Fibroblast of peridontal ligament (primary cell): ENCODE measurements at regions not wholly inside any gene's neighbourhood (a gene's known extent, or its start where the extent isn't known, plus 50 kb on each side); places are given as distances from the start of the nearest gene placed in this dataset.

ENCODE experiments used
- DNase-seq: peaks from one replicate; pipeline ENCODE4 v3.0.0-alpha.2; 2010; ENCODE audit errors: extremely low read depth

GRCh38 chr6:43950051-43950605, 177.1 kb downstream of the MRPL14 start:
- no peak for DNase-seq

- peak; percentile 46 for DNase-seq
Observed at GRCh38 chr6:43949551-43949991, 177.7 kb downstream of the MRPL14 start.

DNA sequence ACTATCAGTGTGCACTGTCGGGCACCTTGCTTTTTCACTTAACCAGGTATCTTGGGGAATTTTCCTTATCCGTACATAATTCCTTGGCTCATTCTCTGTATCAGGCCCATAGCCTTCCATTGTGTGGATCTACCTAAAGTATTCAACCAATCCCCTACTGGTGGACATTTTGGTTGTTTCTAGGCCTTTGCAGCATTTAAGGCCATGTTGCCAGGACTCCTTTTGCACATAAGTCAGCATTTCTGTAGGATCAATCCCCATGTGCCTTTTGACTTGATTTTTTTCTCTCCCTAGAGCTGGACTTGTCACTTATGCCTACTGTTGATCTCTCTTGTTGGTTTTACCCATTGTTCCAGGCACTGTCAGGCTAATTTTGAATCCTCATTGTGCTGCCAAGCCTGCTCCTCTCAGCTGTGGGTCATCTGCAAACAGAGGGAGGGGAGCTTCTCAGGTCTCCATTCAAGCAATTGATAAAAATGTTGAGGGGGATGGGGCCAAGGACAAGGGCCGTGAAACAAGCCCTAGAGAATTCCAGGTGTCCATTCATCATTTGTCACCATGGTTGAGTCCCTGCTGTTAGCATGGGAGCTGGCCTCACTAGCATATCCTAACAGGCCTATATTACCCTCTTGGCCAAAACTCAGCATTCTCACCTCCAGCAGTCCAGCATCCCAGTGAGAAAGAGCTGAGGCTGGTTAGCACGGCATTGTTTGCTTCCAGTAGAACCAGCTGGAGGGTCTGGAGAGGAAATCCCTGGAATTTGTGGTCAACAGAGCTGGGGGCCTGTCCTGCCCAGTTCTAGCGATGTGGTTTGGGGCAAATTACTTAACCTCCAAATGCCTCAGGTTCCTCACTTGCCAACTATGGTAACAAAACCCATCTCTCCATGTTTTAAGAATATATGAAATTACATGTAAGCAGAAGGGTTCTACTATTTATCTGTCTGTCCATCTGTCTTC, 178.4 kb downstream of the MRPL14 start:
- peak; percentile 84 for DNase-seq

- no peak for DNase-seq
Observed at GRCh38 chr6:43947860-43948259, 177.8 kb downstream of the VEGFA start.

GRCh38 chr6:43946641-43947363, 176.8 kb downstream of the VEGFA start:
- no peak for DNase-seq

DNA sequence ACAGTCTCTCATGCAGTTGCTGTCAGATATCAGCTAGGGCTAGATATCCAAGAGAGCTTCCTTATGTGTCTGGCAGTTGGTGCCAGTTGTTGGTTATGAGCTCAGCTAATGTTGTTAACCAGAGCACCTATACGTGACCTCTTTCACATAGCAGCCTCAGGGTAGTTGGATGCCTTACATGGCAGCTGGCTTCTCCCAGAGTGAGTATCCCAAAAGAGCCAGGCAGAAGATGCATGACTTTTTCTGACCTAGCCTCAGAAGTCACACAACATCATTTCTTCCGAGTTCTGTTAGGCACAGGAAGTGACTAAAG, 175.7 kb downstream of the VEGFA start:
- DNase-seq = no peak

DNA sequence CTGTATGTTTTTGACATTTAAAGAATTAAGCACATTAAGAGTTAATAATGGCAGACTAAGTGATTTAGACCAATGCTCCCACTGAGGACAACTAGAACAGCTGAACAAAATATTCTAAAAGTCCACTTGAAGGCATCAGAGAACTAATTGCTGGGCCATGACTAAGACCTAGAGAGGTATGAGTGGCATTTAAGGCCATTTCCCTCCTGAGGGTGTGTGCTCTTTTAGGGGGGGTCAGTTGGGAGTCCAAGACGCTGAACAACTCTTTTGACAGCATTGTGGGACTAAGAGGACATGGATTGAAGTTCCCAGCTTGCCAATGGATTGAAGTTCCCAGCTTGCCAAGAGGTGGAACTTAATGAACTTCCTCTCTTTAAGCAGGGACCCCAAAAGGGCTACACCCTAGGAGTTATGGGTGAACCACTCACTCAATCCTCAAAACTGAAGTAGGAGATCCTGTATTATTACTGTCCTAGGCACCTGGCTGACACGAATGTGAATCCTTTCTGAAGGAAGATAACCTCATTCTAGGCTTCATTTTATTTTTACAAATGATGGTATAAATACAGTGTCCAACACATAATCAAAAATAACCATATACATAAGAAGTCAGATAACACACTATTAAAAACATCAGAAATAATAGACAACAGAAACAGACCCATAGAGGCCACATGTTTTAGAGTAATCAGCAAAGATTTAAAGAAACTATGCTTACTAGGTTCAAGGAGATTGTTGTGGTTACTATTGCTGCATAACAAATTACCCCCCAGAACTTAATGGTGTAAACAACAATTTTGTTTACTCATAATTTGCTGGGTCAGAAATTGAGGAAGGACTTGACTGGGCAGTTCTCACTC, 175.1 kb downstream of the VEGFA start:
- no peak for DNase-seq

DNA sequence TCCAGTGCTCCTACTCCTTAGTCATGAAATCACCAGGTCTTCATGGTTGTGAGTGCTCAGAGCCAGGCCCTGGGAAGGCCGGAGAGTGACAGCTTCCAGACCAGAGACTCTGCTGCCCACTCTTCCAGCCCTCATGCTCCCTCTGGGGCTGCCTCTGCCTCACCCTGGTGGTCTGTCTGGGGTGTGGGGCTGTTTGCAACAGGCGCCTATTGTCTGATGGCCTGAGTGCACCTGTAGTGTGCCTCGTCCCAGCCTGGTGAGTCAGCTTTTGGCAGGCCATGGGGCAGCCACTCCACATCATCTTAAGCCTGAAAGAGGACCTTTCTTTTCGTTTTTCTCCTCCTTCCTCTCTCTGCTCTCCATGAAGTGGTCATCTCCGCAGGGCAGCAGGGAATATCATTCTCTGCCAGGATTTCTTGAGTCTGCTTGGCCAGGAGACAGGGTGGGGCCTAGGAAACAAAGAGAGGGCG, 173.8 kb downstream of the VEGFA start:
- no peak for DNase-seq

- no peak for DNase-seq
Observed at GRCh38 chr6:43943099-43943766, 173.2 kb downstream of the VEGFA start.

DNA sequence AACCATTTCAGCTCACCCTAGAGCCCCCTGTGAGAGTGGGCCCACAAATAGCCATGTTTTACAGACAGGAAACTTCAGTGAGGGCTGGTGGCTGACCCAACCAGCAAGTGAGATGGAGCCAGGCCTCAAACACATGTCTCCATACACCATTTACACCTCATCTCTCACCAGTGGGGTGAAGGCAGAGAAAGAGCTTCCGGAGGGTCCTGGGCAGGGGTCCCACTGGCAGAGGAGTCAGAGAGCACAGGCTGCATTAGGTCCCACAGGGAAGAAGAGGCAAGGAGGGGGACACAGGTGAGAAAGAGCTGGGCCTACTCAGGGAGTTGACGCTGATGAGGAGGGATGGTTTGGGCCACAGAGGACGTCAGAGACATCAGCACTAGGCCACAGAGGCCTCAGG, 172.6 kb downstream of the VEGFA start:
- no peak for DNase-seq

- DNase-seq = no peak
Observed at GRCh38 chr6:43942011-43942442, 172.0 kb downstream of the VEGFA start.

- no peak for DNase-seq
Observed at GRCh38 chr6:43941174-43941573, 171.2 kb downstream of the VEGFA start.

DNA sequence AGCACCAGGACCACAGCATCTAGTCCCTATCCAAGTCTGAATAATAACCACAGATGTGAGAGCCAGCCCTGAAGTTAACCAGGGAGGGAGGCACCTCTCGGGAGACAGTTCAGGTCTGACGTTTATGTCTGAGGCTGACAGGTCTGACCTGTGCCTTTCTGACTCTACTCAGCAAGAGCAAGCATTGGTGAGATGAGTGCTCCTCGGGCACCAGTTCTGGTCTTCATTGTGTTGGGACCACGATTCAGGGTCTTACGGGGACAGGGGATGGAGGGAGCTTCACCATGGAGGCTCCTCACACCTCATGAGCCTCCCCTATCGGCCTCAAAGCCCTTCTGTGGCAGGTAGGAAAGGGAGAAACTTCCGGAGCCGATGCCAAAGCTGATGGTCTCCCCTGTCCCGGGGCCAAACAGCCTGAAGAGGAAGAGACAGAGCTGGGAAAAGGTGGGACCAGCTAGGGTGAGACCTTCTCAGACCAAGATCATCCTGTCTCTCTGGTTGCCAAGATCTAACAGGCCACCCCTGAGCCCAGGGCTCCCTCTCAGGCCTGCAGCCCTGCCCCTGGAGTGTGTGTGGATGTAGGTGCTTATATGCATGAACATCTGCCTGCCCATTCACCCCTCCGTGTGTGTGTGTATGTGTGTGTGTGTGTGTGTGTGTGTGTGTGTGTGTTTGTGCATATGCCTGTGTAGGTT, 170.5 kb downstream of the VEGFA start:
- no peak for DNase-seq

DNA sequence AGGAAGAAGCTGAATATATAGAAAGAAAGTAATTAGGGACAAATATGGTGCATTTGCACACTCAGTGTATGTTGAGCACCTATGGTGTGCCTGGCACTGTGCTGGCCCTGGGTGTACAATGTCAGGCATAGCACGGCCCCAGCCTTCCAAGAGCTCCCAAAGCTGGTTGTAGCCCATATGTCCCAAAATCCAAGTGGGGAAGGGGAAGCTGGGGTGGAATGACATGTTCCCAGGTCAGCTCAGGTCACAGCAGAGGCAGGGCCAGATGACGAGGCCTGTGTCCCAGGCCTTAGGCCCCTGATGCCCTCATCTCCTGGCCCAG, 170.0 kb downstream of the VEGFA start:
- no peak for DNase-seq

- no peak for DNase-seq
Observed at GRCh38 chr6:43939281-43940070, 169.5 kb downstream of the VEGFA start.

- no peak for DNase-seq
Observed at GRCh38 chr6:43938178-43939105, 168.4 kb downstream of the VEGFA start.

GRCh38 chr6:43937236-43938177, 167.5 kb downstream of the VEGFA start:
- no peak for DNase-seq

DNA sequence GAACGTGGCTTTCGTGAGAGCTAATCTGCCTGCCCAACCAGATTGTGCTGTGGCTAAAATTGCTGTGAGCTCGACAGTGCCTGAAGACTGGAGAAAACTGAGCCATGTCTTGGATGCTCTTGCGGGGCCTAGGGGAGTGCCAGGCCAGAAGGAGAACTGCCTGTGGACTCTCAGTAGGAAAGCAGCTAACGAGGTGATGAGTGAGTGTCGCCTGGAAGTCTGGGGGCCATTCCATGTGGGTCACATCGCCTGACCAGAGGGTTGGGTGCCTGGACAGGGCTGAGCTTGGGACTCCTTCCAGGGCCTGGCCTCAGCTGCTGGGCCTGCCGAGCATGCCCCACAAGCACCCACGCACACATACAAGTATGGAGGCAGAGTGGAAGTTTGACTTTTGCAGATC, 166.5 kb downstream of the VEGFA start:
- DNase-seq = no peak
